ENCODE measurements at regions not wholly inside any gene's neighbourhood (a gene's known extent, or its start where the extent isn't known, plus 50 kb on each side); places are given as distances from the start of the nearest gene placed in this dataset.

DNA sequence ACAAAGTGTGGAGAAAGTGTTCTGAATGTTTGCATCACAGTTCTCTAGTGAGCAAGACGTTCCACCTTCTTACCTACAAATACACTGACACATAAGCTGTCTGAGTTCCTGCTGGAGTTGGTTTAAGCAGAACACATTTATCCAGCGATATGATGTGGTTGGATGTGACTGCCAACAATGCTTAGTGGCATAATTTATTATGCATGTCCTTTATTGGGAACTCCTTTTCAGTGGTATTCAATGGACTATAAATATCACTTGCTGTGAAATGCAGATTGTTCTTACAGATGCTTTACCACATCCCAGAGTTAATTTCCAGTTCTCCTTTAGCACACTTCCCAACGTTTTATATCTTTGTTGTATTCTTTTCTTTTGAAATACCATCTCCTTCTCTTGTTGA is 222.2 kb downstream of the LURAP1L start:
- Histone ChIP-seq H3K9ac (ENCODE audit: low read length) (no peak overlapping the region), H3K4me3 (ENCODE audit: low read depth, low read length) (no peak overlapping the region), H3K36me3 (ENCODE audit: control insufficient read depth, insufficient read depth, low read length) (no peaks in the 10 kb centered on the region), H3K27ac (ENCODE audit: low read depth, low read length) (no peak overlapping the region), H3K9me3 (ENCODE audit: control insufficient read depth, insufficient read depth, low read depth, low read length) (no peaks in the 10 kb centered on the region), H3K4me1 (ENCODE audit: control insufficient read depth, insufficient read depth, low read length) (peaks cover 7% of the 10 kb centered on the region; the same call in 1 of the 2 replicates), H3K27me3 (ENCODE audit: control insufficient read depth, insufficient read depth, low read length) (no peaks in the 10 kb centered on the region)

DNA sequence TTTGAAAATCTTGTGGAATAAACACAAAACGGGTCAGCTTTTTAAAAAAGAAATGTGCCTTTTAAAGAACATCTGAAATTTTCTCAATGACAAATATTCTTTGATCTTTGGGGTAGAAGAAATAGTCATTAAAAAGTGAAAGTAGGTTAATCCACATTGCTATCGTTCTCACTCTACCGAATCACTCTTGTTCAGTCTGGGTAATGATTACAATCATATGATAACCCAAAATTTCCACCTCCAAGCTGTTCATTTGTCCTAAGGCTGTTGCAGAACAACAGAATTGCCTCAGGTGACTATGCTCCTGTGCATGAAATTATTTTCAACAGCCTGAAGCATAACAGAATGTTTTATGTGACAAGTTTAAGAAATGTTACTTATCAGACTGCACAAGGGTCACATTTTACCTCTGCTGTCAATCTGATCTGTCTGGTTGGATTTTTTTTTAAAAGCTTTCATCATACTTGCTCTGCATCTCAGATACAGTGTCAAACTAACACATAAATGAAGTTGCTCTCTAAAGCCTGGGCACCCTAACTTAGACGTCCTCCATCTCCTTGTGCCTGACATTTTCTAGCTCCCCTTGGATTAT is 227.3 kb downstream of the LURAP1L start:
- no peaks in the 10 kb centered on the region for H3K36me3 ChIP-seq (ENCODE audit: control insufficient read depth, insufficient read depth, low read length)
- H3K27me3 ChIP-seq (ENCODE audit: control insufficient read depth, insufficient read depth, low read length): no peaks in the 10 kb centered on the region
- no peak overlapping the region for H3K27ac ChIP-seq (ENCODE audit: low read depth, low read length)
- peaks cover 7% of the 10 kb centered on the region; the same call in 1 of the 2 replicates for H3K4me1 ChIP-seq (ENCODE audit: control insufficient read depth, insufficient read depth, low read length)
- H3K9ac ChIP-seq (ENCODE audit: low read length): no peak overlapping the region
- no peaks in the 10 kb centered on the region for H3K9me3 ChIP-seq (ENCODE audit: control insufficient read depth, insufficient read depth, low read depth, low read length)
- no peak overlapping the region for H3K4me3 ChIP-seq (ENCODE audit: low read depth, low read length)

DNA sequence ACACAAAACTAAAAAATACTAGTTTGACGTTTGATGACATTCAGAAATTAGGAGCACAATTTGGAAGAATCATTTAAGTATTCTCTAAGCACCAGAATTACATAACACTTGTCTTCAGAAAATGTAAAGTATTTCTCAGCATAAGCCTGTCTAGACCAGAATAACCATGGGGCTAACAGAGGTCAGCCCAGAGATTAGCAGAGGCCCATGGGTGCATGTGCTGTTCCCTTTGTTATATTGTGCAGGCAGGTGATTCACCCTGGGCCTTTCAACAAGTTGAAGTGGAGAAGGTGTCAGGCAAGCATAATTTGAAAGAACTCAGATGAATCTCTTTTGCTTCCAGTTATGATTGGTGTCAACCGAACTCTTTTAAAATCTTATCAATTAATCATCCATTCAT is 227.9 kb downstream of the LURAP1L start:
- no peaks in the 10 kb centered on the region for H3K9me3 ChIP-seq (ENCODE audit: control insufficient read depth, insufficient read depth, low read depth, low read length)
- H3K27ac ChIP-seq (ENCODE audit: low read depth, low read length): no peak overlapping the region
- peaks cover 7% of the 10 kb centered on the region; the same call in 1 of the 2 replicates for H3K4me1 ChIP-seq (ENCODE audit: control insufficient read depth, insufficient read depth, low read length)

DNA sequence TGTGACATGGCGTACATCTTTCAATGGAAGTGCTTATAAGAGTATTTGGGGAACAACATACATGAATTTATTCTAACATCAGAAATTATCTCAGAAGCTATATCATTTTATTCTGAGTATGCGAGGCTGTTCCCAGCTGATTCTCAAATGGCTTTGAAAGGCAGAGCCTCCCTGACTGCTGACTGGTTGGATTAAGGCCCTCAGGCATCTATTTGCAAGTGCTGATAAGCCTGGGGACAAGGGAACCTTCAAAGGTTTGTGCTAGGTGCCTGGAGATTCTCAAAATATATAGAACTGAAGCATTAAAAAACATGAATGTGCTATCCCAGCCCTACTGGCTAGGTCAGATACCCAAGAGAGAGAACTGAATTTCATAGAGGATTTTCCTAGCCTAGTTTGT is 235.1 kb downstream of the LURAP1L start:
- Histone ChIP-seq H3K27ac (ENCODE audit: low read depth, low read length) (no peak overlapping the region), H3K36me3 (ENCODE audit: control insufficient read depth, insufficient read depth, low read length) (no peaks in the 10 kb centered on the region; the same call in 1 of the 2 replicates), H3K9ac (ENCODE audit: low read length) (no peak overlapping the region), H3K4me1 (ENCODE audit: control insufficient read depth, insufficient read depth, low read length) (no peaks in the 10 kb centered on the region), H3K27me3 (ENCODE audit: control insufficient read depth, insufficient read depth, low read length) (no peaks in the 10 kb centered on the region), H3K4me3 (ENCODE audit: low read depth, low read length) (no peak overlapping the region), H3K9me3 (ENCODE audit: control insufficient read depth, insufficient read depth, low read depth, low read length) (no peaks in the 10 kb centered on the region; the same call in 1 of the 2 replicates)

More for the DNA sequence above, 227.9 kb downstream of the LURAP1L start:
- no peaks in the 10 kb centered on the region for H3K27me3 ChIP-seq (ENCODE audit: control insufficient read depth, insufficient read depth, low read length)
- H3K36me3 ChIP-seq (ENCODE audit: control insufficient read depth, insufficient read depth, low read length): no peaks in the 10 kb centered on the region
- H3K9ac ChIP-seq (ENCODE audit: low read length): no peak overlapping the region
- no peak overlapping the region for H3K4me3 ChIP-seq (ENCODE audit: low read depth, low read length)

DNA sequence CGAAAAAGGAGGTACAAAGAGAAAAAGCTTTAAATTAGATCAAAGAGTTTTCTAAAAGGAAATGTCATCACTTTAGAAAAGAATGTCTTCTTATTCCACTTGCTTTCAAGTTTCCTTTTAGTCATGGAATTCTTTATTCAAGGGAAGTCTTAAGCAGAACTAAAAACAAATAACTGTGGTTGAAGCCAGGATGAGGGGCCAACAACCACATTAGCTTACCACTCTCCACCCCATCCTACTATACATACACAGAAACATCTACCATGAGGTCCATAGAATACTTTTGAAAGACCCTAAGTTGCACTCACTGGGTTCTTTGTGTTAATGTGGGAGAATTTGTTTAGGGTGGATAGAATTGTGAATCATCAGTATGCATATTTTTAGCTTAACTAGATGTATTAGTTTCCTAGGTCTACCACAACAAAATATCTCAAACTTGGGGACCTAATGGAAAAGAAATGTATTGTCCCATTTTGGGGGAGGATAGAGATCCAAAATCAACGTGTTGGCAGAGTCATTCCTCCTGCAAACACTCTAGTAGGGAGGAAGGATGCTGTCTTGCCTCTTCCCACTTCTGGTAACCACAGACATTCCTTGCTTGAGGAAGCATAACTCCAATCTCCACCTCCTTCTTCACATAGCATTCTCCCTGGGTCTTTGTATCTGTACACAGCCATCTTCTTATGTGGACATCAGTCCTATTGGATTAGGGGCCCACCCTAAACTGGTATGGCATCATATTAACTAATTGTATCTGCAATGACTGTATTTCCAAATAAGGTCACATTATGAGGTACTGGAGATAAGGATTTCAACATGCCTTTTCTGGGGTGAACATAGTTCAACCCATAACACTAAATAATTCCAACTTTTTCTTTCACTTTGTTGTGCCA is 239.4 kb downstream of the LURAP1L start:
- H3K4me3 ChIP-seq (ENCODE audit: low read depth, low read length): no peak overlapping the region
- H3K9ac ChIP-seq (ENCODE audit: low read length): no peak overlapping the region
- no peaks in the 10 kb centered on the region for H3K27me3 ChIP-seq (ENCODE audit: control insufficient read depth, insufficient read depth, low read length)

DNA sequence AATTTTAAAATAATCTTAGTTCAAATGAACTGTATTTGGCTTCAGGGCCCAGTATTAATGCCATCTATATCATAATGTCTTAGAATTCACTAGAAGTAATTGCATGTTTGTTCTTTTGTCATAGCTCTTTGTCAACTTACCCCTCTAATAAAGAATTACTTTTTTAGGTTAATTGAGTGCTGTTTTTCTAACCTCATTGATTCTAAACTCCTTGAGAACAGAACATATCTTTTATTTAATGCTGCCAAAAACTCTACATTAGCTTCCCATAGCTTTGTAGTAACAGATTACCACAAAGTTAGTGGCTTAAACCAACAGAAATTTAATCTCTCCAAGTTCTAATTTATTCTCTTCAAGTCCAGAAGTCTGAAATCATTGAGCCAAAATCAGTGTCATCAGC is 242.4 kb downstream of the LURAP1L start:
- H3K27ac ChIP-seq (ENCODE audit: low read depth, low read length): no peak overlapping the region
- no peak overlapping the region for H3K9ac ChIP-seq (ENCODE audit: low read length)
- H3K36me3 ChIP-seq (ENCODE audit: control insufficient read depth, insufficient read depth, low read length): no peaks in the 10 kb centered on the region
- no peak overlapping the region for H3K4me3 ChIP-seq (ENCODE audit: low read depth, low read length)
- H3K9me3 ChIP-seq (ENCODE audit: control insufficient read depth, insufficient read depth, low read depth, low read length): no peaks in the 10 kb centered on the region; the same call in 1 of the 2 replicates
- H3K27me3 ChIP-seq (ENCODE audit: control insufficient read depth, insufficient read depth, low read length): no peaks in the 10 kb centered on the region
- no peaks in the 10 kb centered on the region for H3K4me1 ChIP-seq (ENCODE audit: control insufficient read depth, insufficient read depth, low read length)

More for the DNA sequence above, 239.4 kb downstream of the LURAP1L start:
- Histone ChIP-seq H3K9me3 (ENCODE audit: control insufficient read depth, insufficient read depth, low read depth, low read length) (no peaks in the 10 kb centered on the region; the same call in 1 of the 2 replicates), H3K36me3 (ENCODE audit: control insufficient read depth, insufficient read depth, low read length) (no peaks in the 10 kb centered on the region; the same call in 1 of the 2 replicates), H3K27ac (ENCODE audit: low read depth, low read length) (no peak overlapping the region), H3K4me1 (ENCODE audit: control insufficient read depth, insufficient read depth, low read length) (no peaks in the 10 kb centered on the region)

DNA sequence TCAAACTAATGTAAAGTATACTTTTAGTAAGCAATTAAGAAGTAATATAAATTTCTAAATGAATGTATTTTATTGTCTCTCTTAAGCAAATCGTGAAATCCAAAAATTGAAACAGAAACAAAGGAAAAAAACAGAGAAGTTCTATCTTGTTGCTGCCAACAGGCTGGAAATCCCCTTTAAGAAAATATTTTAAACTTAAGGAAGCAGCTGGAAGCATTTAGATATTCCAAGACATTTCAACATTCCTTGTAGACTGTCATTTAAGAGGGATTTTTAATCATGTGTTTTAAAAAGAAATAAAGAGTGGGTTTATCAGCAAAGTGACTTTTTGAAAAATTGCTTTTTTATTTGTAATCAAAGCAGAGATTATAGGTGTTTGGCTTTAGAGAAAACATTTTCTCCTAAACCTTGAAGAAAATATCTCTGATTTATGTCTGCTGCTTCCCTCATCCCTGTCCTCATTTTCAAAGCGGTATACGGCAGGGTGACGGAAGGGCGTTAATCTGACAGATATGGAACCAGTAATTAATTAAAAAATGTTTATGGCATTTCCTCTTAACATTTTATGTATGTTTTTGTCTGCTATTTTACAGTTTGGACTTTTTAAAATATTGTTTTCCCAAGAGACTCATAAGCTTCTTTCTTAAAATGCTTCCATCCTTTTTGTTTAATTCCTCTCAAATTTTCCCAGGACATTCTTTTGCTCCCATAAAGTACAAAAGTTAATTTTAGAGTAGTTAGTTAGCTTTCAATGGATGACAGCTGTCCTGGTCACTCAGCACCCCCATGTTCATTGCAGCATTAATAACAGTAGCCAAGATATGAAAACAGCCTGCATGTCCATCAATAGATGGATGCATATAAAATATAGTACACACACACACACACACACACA is 245.6 kb downstream of the LURAP1L start:
- Histone ChIP-seq H3K9ac (ENCODE audit: low read length) (no peak overlapping the region), H3K9me3 (ENCODE audit: control insufficient read depth, insufficient read depth, low read depth, low read length) (no peaks in the 10 kb centered on the region), H3K27me3 (ENCODE audit: control insufficient read depth, insufficient read depth, low read length) (no peaks in the 10 kb centered on the region), H3K4me3 (ENCODE audit: low read depth, low read length) (no peak overlapping the region), H3K4me1 (ENCODE audit: control insufficient read depth, insufficient read depth, low read length) (no peaks in the 10 kb centered on the region), H3K27ac (ENCODE audit: low read depth, low read length) (no peak overlapping the region), H3K36me3 (ENCODE audit: control insufficient read depth, insufficient read depth, low read length) (no peaks in the 10 kb centered on the region)

DNA sequence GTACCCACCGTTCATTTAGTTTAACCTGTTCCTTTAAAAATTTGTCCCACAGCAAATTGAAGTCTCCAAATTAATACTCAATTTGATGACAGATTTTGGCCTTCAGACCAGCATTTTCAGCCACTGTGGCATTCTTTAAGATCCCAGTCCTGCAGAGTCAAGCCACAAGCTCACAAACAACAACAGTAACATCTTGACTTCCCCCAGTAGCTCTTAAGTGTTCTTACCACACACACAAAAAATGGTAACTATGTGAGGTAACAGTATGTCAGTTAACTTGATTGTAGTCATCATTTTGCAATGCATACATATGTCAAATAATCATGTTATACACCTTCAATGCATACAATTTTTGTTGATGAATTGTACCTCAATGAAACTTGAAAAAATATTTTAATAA is 247.9 kb downstream of the LURAP1L start:
- peaks cover 6% of the 10 kb centered on the region; the same call in 1 of the 2 replicates for H3K4me1 ChIP-seq (ENCODE audit: control insufficient read depth, insufficient read depth, low read length)
- no peaks in the 10 kb centered on the region for H3K9me3 ChIP-seq (ENCODE audit: control insufficient read depth, insufficient read depth, low read depth, low read length)
- H3K4me3 ChIP-seq (ENCODE audit: low read depth, low read length): no peak overlapping the region
- H3K27me3 ChIP-seq (ENCODE audit: control insufficient read depth, insufficient read depth, low read length): no peaks in the 10 kb centered on the region
- no peaks in the 10 kb centered on the region for H3K36me3 ChIP-seq (ENCODE audit: control insufficient read depth, insufficient read depth, low read length)
- no peak overlapping the region for H3K9ac ChIP-seq (ENCODE audit: low read length)
- no peak overlapping the region for H3K27ac ChIP-seq (ENCODE audit: low read depth, low read length)

DNA sequence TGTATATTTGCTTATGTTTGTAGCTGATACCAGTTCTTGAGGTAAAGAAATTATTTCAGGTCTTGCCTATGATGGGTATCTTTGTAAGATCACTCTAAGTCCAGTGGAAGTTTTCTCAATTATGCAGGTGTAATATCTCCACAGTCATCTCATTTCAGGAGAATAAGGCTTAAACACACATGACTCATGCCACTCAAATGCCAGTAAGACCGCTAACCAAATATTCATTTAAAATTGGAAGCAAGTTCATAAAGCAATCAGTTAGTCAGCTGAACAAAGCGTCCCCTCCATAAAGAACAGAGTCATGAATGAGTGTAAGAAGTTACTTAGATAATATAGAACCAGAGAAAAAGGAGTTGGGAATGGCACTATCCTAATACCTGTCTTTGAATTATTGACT is 248.7 kb downstream of the LURAP1L start:
- H3K4me1 ChIP-seq (ENCODE audit: control insufficient read depth, insufficient read depth, low read length): peaks cover 6% of the 10 kb centered on the region; the same call in 1 of the 2 replicates
- H3K27me3 ChIP-seq (ENCODE audit: control insufficient read depth, insufficient read depth, low read length): no peaks in the 10 kb centered on the region
- no peaks in the 10 kb centered on the region for H3K36me3 ChIP-seq (ENCODE audit: control insufficient read depth, insufficient read depth, low read length)
- H3K27ac ChIP-seq (ENCODE audit: low read depth, low read length): no peak overlapping the region
- no peak overlapping the region for H3K4me3 ChIP-seq (ENCODE audit: low read depth, low read length)
- H3K9me3 ChIP-seq (ENCODE audit: control insufficient read depth, insufficient read depth, low read depth, low read length): no peaks in the 10 kb centered on the region
- H3K9ac ChIP-seq (ENCODE audit: low read length): no peak overlapping the region

DNA sequence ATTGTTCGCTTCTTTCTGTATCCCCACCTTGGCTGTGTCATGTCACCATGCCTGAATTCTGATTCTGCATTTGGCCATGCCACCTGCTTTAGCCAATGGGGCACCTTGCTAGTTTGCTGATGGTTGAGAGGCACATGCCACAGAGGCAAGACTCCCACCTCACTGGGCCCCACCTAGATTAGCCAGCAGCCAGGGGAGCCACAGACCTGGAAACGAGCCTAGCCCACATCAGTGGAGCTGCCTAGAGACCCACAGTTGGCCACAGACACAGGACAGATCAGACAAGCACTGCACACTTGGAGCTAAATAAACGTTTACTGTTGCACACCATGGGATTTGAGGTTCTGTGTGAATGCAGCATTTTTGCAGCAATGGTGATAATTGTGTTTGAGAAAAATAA is 252.1 kb downstream of the LURAP1L start:
- no peaks in the 10 kb centered on the region for H3K36me3 ChIP-seq (ENCODE audit: control insufficient read depth, insufficient read depth, low read length)
- H3K4me1 ChIP-seq (ENCODE audit: control insufficient read depth, insufficient read depth, low read length): peaks cover 6% of the 10 kb centered on the region; the same call in 1 of the 2 replicates
- no peak overlapping the region for H3K9ac ChIP-seq (ENCODE audit: low read length)
- H3K27me3 ChIP-seq (ENCODE audit: control insufficient read depth, insufficient read depth, low read length): no peaks in the 10 kb centered on the region
- no peaks in the 10 kb centered on the region for H3K9me3 ChIP-seq (ENCODE audit: control insufficient read depth, insufficient read depth, low read depth, low read length)
- H3K4me3 ChIP-seq (ENCODE audit: low read depth, low read length): no peak overlapping the region
- H3K27ac ChIP-seq (ENCODE audit: low read depth, low read length): no peak overlapping the region
